ENCODE measurements at regions not wholly inside any gene's neighbourhood (a gene's known extent, or its start where the extent isn't known, plus 50 kb on each side); places are given as distances from the start of the nearest gene placed in this dataset.

DNA sequence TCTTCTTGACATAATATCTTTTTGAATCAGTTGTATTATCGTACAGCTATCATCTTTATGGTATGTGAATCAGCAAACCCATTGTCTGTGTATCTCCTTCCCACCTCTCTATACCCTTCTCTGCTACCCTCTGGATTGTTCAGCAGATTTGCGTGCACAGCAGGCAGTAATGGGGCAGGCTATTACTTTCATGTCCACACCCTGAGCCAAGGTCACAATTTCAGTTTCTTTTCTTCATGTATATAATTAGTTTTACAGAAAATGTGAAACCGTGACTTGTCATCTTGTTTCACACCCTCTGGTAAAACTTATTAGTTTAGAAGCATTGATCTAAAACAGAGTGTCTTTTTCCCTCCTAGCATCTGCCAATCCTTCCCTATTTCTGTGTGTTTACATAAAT is 770.4 kb upstream of the SEMA6D start:
- Histone ChIP-seq H3K9ac (ENCODE audit: extremely low read depth, low read length, poor library complexity, severe bottlenecking) (no peak overlapping the region), H3K27ac (ENCODE audit: low read depth, low read length) (no peak overlapping the region), H3K9me3 (ENCODE audit: control insufficient read depth, low read length) (no peaks in the 10 kb centered on the region), H3K36me3 (ENCODE audit: control insufficient read depth, insufficient read depth, low read length) (no peaks in the 10 kb centered on the region), H3K27me3 (ENCODE audit: control insufficient read depth, insufficient read depth, low read length, poor library complexity, severe bottlenecking) (no peaks in the 10 kb centered on the region), H3K4me1 (ENCODE audit: control insufficient read depth, insufficient read depth, low read length) (no peaks in the 10 kb centered on the region), H3K4me3 (ENCODE audit: low read length) (no peak overlapping the region)
- peaks cover 3% of the 10 kb centered on the region for H3K4me1 Mint-ChIP-seq
- no peaks in the 10 kb centered on the region for H3K36me3 Mint-ChIP-seq (ENCODE audit: low read depth)
- no peak overlapping the region for H3K27ac Mint-ChIP-seq
- no peaks in the 10 kb centered on the region for H3K27me3 Mint-ChIP-seq (ENCODE audit: insufficient read depth)
- peaks cover 5% of the 10 kb centered on the region for H3K9me3 Mint-ChIP-seq
- no peak for DNase-seq
- no peak overlapping the region for H3K4me3 Mint-ChIP-seq
- 96 to 100% methylated on average over 1 to 3 of the region's 3 CpGs for WGBS, 2 experiments (ENCODE audit: insufficient coverage in 1 of 2, insufficient read length in 1 of 2)
- TF ChIP-seq, protein P1, sequence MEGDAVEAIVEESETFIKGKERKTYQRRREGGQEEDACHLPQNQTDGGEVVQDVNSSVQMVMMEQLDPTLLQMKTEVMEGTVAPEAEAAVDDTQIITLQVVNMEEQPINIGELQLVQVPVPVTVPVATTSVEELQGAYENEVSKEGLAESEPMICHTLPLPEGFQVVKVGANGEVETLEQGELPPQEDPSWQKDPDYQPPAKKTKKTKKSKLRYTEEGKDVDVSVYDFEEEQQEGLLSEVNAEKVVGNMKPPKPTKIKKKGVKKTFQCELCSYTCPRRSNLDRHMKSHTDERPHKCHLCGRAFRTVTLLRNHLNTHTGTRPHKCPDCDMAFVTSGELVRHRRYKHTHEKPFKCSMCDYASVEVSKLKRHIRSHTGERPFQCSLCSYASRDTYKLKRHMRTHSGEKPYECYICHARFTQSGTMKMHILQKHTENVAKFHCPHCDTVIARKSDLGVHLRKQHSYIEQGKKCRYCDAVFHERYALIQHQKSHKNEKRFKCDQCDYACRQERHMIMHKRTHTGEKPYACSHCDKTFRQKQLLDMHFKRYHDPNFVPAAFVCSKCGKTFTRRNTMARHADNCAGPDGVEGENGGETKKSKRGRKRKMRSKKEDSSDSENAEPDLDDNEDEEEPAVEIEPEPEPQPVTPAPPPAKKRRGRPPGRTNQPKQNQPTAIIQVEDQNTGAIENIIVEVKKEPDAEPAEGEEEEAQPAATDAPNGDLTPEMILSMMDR (conservative IDR thresholded peaks at IDR 0.05), result no peak

DNA sequence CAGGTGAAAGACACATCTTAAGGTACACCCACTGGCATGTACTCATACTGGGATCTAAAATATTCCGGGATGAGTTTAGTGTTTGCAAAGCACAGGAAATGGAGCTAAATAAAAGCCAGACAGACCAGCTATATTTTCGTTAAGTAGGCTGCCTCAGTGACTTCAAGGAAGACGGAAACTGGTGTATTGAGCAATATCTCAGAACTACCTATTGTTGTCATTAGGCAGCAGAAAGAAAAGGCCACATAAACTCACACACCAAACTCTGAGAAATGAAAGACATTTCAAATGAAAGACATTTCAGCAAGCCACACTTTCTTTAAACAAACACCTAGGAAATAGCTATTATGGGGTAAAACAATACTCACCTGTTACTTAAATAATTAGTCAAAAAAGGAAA is 761.7 kb upstream of the SEMA6D start:
- Histone ChIP-seq H3K27me3 (ENCODE audit: control insufficient read depth, insufficient read depth, low read length, poor library complexity, severe bottlenecking) (no peaks in the 10 kb centered on the region), H3K9me3 (ENCODE audit: control insufficient read depth, low read length) (no peaks in the 10 kb centered on the region), H3K36me3 (ENCODE audit: control insufficient read depth, insufficient read depth, low read length) (no peaks in the 10 kb centered on the region), H3K4me3 (ENCODE audit: low read length) (no peak overlapping the region), H3K27ac (ENCODE audit: low read depth, low read length) (no peak overlapping the region), H3K4me1 (ENCODE audit: control insufficient read depth, insufficient read depth, low read length) (no peaks in the 10 kb centered on the region), H3K9ac (ENCODE audit: extremely low read depth, low read length, poor library complexity, severe bottlenecking) (no peak overlapping the region)
- 84 to 86% methylated on average over 3 of the region's 3 CpGs for WGBS, 2 experiments (ENCODE audit: insufficient coverage in 1 of 2, insufficient read length in 1 of 2)
- H3K9me3 Mint-ChIP-seq, result no peaks in the 10 kb centered on the region
- no peak overlapping the region for H3K4me3 Mint-ChIP-seq
- TF ChIP-seq, protein P1 (conservative IDR thresholded peaks at IDR 0.05), result no peak
- H3K27me3 Mint-ChIP-seq (ENCODE audit: insufficient read depth), result no peaks in the 10 kb centered on the region
- H3K36me3 Mint-ChIP-seq (ENCODE audit: low read depth), result no peaks in the 10 kb centered on the region
- DNase-seq, result no peak
- no peaks in the 10 kb centered on the region for H3K4me1 Mint-ChIP-seq
- no peak overlapping the region for H3K27ac Mint-ChIP-seq

DNA sequence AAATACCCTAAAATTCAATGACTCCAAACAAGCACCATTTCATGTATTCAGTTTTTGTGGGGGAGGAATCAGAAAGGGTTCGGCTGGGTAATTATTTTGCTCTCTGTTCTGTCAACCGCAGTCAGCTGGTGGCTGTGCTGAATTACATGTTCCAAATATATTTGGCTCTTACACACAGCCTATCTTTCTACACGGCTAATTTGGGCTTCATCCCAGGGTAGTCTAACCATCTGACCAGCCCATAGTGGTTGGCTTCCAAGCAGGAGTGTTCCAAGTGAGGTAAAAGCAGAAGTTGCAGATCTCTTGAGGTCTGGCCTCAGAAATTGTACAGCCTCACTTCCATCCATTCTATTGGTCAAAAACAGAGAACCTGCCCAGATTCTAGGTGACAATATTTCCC is 760.8 kb upstream of the SEMA6D start:
- no peak overlapping the region for H3K4me3 ChIP-seq (ENCODE audit: low read length)
- H3K9me3 ChIP-seq (ENCODE audit: control insufficient read depth, low read length), result no peaks in the 10 kb centered on the region
- H3K27ac Mint-ChIP-seq, result no peak overlapping the region
- H3K4me1 Mint-ChIP-seq, result no peaks in the 10 kb centered on the region
- H3K27ac ChIP-seq (ENCODE audit: low read depth, low read length), result no peak overlapping the region
- WGBS, 2 experiments (ENCODE audit: insufficient coverage in 1 of 2, insufficient read length in 1 of 2), result 90% methylated on average over 3 of the region's 3 CpGs; no CpG with 5 or more reads in 1 of the 2 experiments
- DNase-seq, result no peak
- no peaks in the 10 kb centered on the region for H3K4me1 ChIP-seq (ENCODE audit: control insufficient read depth, insufficient read depth, low read length)
- H3K9me3 Mint-ChIP-seq, result no peaks in the 10 kb centered on the region
- no peaks in the 10 kb centered on the region for H3K36me3 Mint-ChIP-seq (ENCODE audit: low read depth)
- no peak overlapping the region for H3K9ac ChIP-seq (ENCODE audit: extremely low read depth, low read length, poor library complexity, severe bottlenecking)
- no peaks in the 10 kb centered on the region for H3K27me3 Mint-ChIP-seq (ENCODE audit: insufficient read depth)
- no peak overlapping the region for H3K4me3 Mint-ChIP-seq
- H3K27me3 ChIP-seq (ENCODE audit: control insufficient read depth, insufficient read depth, low read length, poor library complexity, severe bottlenecking), result no peaks in the 10 kb centered on the region
- TF ChIP-seq, protein P1 (conservative IDR thresholded peaks at IDR 0.05), result no peak
- H3K36me3 ChIP-seq (ENCODE audit: control insufficient read depth, insufficient read depth, low read length), result no peaks in the 10 kb centered on the region
